ENCODE measurements at regions not wholly inside any gene's neighbourhood (a gene's known extent, or its start where the extent isn't known, plus 50 kb on each side); places are given as distances from the start of the nearest gene placed in this dataset.
A peak's percentile ranks its signal among the peaks of the same experiment; 100 is the strongest.

GRCh38 chr5:126707080-126707479 is 69.9 kb upstream of the LMNB1 start:
- no peak overlapping the region for H3K4ac ChIP-seq (ENCODE audit: low read length)
- no peak overlapping the region for H3K4me2 ChIP-seq (ENCODE audit: insufficient read depth, low read length, poor library complexity, severe bottlenecking)
- H3K27me3 ChIP-seq (ENCODE audit: control insufficient read depth in 3 of 3, insufficient read depth in 3 of 3, low read depth in 1 of 3, low read length in 3 of 3), result no peaks in the 10 kb centered on the region
- H3K9me3 ChIP-seq (replicated peaks in 1 of 2; ENCODE audit: control insufficient read depth in 2 of 2, insufficient read depth in 1 of 2, low read depth in 1 of 2, low read length in 2 of 2), result no peaks in the 10 kb centered on the region
- no peak overlapping the region for H2AFZ ChIP-seq (ENCODE audit: low read length)
- H3K4me1 ChIP-seq (ENCODE audit: control insufficient read depth in 2 of 2, insufficient read depth in 1 of 2, low read depth in 1 of 2, low read length in 2 of 2), result no peaks in the 10 kb centered on the region
- no peak for DNase-seq (ENCODE audit: low spot score)
- H3K36me3 ChIP-seq (replicated peaks in 1 of 2; ENCODE audit: control insufficient read depth in 2 of 2, insufficient read depth in 2 of 2, low read length in 2 of 2), result no peaks in the 10 kb centered on the region
- H3K4me3 ChIP-seq (ENCODE audit: low read length in 2 of 2), result no peak overlapping the region
- no peaks in the 10 kb centered on the region for H3K79me1 ChIP-seq (ENCODE audit: low read depth, low read length)
- H3K18ac ChIP-seq (ENCODE audit: low read length), result no peak overlapping the region
- no peak overlapping the region for H4K91ac ChIP-seq (ENCODE audit: low read depth, low read length, poor library complexity)
- H3K23ac ChIP-seq (ENCODE audit: low read depth, low read length, poor library complexity), result no peak overlapping the region
- H2AK5ac ChIP-seq (ENCODE audit: low read depth, low read length), result no peak overlapping the region
- H2BK12ac ChIP-seq (ENCODE audit: low read length), result no peak overlapping the region
- no peak overlapping the region for H2BK15ac ChIP-seq (ENCODE audit: low read length)
- no peak overlapping the region for H2BK5ac ChIP-seq (ENCODE audit: low read length)
- H4K8ac ChIP-seq (ENCODE audit: low read depth, low read length), result no peak overlapping the region
- no peak overlapping the region for H3K14ac ChIP-seq (ENCODE audit: low read length)
- no peak overlapping the region for H2BK120ac ChIP-seq (ENCODE audit: low read depth, low read length)
- no CpG with 5 or more reads among the region's 1 CpG for WGBS, 2 donors (ENCODE audit: extremely low coverage in 2 of 2, insufficient read length in 2 of 2, insufficient replicate concordance in 1 of 2)
- no peak overlapping the region for H3K9ac ChIP-seq (ENCODE audit: low read depth, low read length, poor library complexity)
- no peak overlapping the region for H3K27ac ChIP-seq (replicated peaks; ENCODE audit: low read length)

- no peaks in the 10 kb centered on the region for H3K9me3 ChIP-seq (replicated peaks in 1 of 2; ENCODE audit: control insufficient read depth in 2 of 2, insufficient read depth in 1 of 2, low read depth in 1 of 2, low read length in 2 of 2)
- no peak overlapping the region for H3K4ac ChIP-seq (ENCODE audit: low read length)
- no peak overlapping the region for H2BK5ac ChIP-seq (ENCODE audit: low read length)
- no peak overlapping the region for H3K9ac ChIP-seq (ENCODE audit: low read depth, low read length, poor library complexity)
- no peak overlapping the region for H4K91ac ChIP-seq (ENCODE audit: low read depth, low read length, poor library complexity)
- no peak overlapping the region for H3K18ac ChIP-seq (ENCODE audit: low read length)
- DNase-seq (ENCODE audit: low spot score), result no peak
- no peak overlapping the region for H2AFZ ChIP-seq (ENCODE audit: low read length)
- H2BK15ac ChIP-seq (ENCODE audit: low read length), result no peak overlapping the region
- H3K4me2 ChIP-seq (ENCODE audit: insufficient read depth, low read length, poor library complexity, severe bottlenecking), result no peak overlapping the region
- H2BK120ac ChIP-seq (ENCODE audit: low read depth, low read length), result no peak overlapping the region
- H3K79me1 ChIP-seq (ENCODE audit: low read depth, low read length), result no peaks in the 10 kb centered on the region
- no peak overlapping the region for H3K14ac ChIP-seq (ENCODE audit: low read length)
- H2AK5ac ChIP-seq (ENCODE audit: low read depth, low read length), result no peak overlapping the region
- peaks cover 0 to 3% (median 0%) of the 10 kb centered on the region in 3 experiments for H3K27me3 ChIP-seq (ENCODE audit: control insufficient read depth in 3 of 3, insufficient read depth in 3 of 3, low read depth in 1 of 3, low read length in 3 of 3)
- H3K36me3 ChIP-seq (replicated peaks in 1 of 2; ENCODE audit: control insufficient read depth in 2 of 2, insufficient read depth in 2 of 2, low read length in 2 of 2), result no peaks in the 10 kb centered on the region
- H2BK12ac ChIP-seq (ENCODE audit: low read length), result no peak overlapping the region
- H3K4me1 ChIP-seq (ENCODE audit: control insufficient read depth in 2 of 2, insufficient read depth in 1 of 2, low read depth in 1 of 2, low read length in 2 of 2), result peaks cover 0 to 6% of the 10 kb centered on the region in 2 donors
- H3K27ac ChIP-seq (replicated peaks; ENCODE audit: low read length), result no peak overlapping the region
- no peak overlapping the region for H3K4me3 ChIP-seq (ENCODE audit: low read length in 2 of 2)
- no peak overlapping the region for H4K8ac ChIP-seq (ENCODE audit: low read depth, low read length)
- H3K23ac ChIP-seq (ENCODE audit: low read depth, low read length, poor library complexity), result no peak overlapping the region
- WGBS, 2 donors (ENCODE audit: extremely low coverage in 2 of 2, insufficient read length in 2 of 2, insufficient replicate concordance in 1 of 2), result no CpG with 5 or more reads among the region's 3 CpGs
Observed at GRCh38 chr5:126715765-126716164, 61.2 kb upstream of the LMNB1 start.

GRCh38 chr5:126716861-126717260 is 60.1 kb upstream of the LMNB1 start:
- Histone ChIP-seq H2BK15ac (ENCODE audit: low read length) (no peak overlapping the region), H3K4me3 (ENCODE audit: low read length in 2 of 2) (no peak overlapping the region), H3K79me1 (ENCODE audit: low read depth, low read length) (no peaks in the 10 kb centered on the region), H3K4me1 (ENCODE audit: control insufficient read depth in 2 of 2, insufficient read depth in 1 of 2, low read depth in 1 of 2, low read length in 2 of 2) (peaks cover 0 to 6% of the 10 kb centered on the region in 2 donors), H3K9ac (ENCODE audit: low read depth, low read length, poor library complexity) (no peak overlapping the region), H2BK120ac (ENCODE audit: low read depth, low read length) (no peak overlapping the region), H3K4me2 (ENCODE audit: insufficient read depth, low read length, poor library complexity, severe bottlenecking) (no peak overlapping the region), H3K4ac (ENCODE audit: low read length) (no peak overlapping the region), H3K14ac (ENCODE audit: low read length) (no peak overlapping the region), H3K9me3 (replicated peaks in 1 of 2; ENCODE audit: control insufficient read depth in 2 of 2, insufficient read depth in 1 of 2, low read depth in 1 of 2, low read length in 2 of 2) (no peaks in the 10 kb centered on the region), H4K8ac (ENCODE audit: low read depth, low read length) (no peak overlapping the region), H2AK5ac (ENCODE audit: low read depth, low read length) (no peak overlapping the region), H4K91ac (ENCODE audit: low read depth, low read length, poor library complexity) (no peak overlapping the region), H3K27ac (replicated peaks; ENCODE audit: low read length) (no peak overlapping the region), H3K23ac (ENCODE audit: low read depth, low read length, poor library complexity) (no peak overlapping the region), H3K36me3 (replicated peaks in 1 of 2; ENCODE audit: control insufficient read depth in 2 of 2, insufficient read depth in 2 of 2, low read length in 2 of 2) (no peaks in the 10 kb centered on the region), H3K18ac (ENCODE audit: low read length) (no peak overlapping the region), H2AFZ (ENCODE audit: low read length) (no peak overlapping the region), H2BK12ac (ENCODE audit: low read length) (no peak overlapping the region), H2BK5ac (ENCODE audit: low read length) (no peak overlapping the region), H3K27me3 (ENCODE audit: control insufficient read depth in 3 of 3, insufficient read depth in 3 of 3, low read depth in 1 of 3, low read length in 3 of 3) (peaks cover 0 to 3% (median 0%) of the 10 kb centered on the region in 3 experiments)
- DNase-seq (ENCODE audit: low spot score), result no peak
- no CpG with 5 or more reads among the region's 10 CpGs for WGBS, 2 donors (ENCODE audit: extremely low coverage in 2 of 2, insufficient read length in 2 of 2, insufficient replicate concordance in 1 of 2)

- H3K23ac ChIP-seq (ENCODE audit: low read depth, low read length, poor library complexity), result no peak overlapping the region
- H2AK5ac ChIP-seq (ENCODE audit: low read depth, low read length), result no peak overlapping the region
- H2BK5ac ChIP-seq (ENCODE audit: low read length), result no peak overlapping the region
- H3K9me3 ChIP-seq (replicated peaks in 1 of 2; ENCODE audit: control insufficient read depth in 2 of 2, insufficient read depth in 1 of 2, low read depth in 1 of 2, low read length in 2 of 2), result no peaks in the 10 kb centered on the region
- WGBS, 2 donors (ENCODE audit: extremely low coverage in 2 of 2, insufficient read length in 2 of 2, insufficient replicate concordance in 1 of 2), result no CpG with 5 or more reads among the region's 10 CpGs
- no peak overlapping the region for H4K8ac ChIP-seq (ENCODE audit: low read depth, low read length)
- H3K4me2 ChIP-seq (ENCODE audit: insufficient read depth, low read length, poor library complexity, severe bottlenecking), result no peak overlapping the region
- H2BK12ac ChIP-seq (ENCODE audit: low read length), result no peak overlapping the region
- no peak overlapping the region for H3K18ac ChIP-seq (ENCODE audit: low read length)
- H2BK15ac ChIP-seq (ENCODE audit: low read length), result no peak overlapping the region
- H3K36me3 ChIP-seq (replicated peaks in 1 of 2; ENCODE audit: control insufficient read depth in 2 of 2, insufficient read depth in 2 of 2, low read length in 2 of 2), result no peaks in the 10 kb centered on the region
- no peak overlapping the region for H3K14ac ChIP-seq (ENCODE audit: low read length)
- H4K91ac ChIP-seq (ENCODE audit: low read depth, low read length, poor library complexity), result no peak overlapping the region
- peaks cover 0 to 3% (median 0%) of the 10 kb centered on the region in 3 experiments for H3K27me3 ChIP-seq (ENCODE audit: control insufficient read depth in 3 of 3, insufficient read depth in 3 of 3, low read depth in 1 of 3, low read length in 3 of 3)
- peaks cover 0 to 6% of the 10 kb centered on the region in 2 donors for H3K4me1 ChIP-seq (ENCODE audit: control insufficient read depth in 2 of 2, insufficient read depth in 1 of 2, low read depth in 1 of 2, low read length in 2 of 2)
- H2BK120ac ChIP-seq (ENCODE audit: low read depth, low read length), result no peak overlapping the region
- H3K4me3 ChIP-seq (ENCODE audit: low read length in 2 of 2), result no peak overlapping the region
- no peaks in the 10 kb centered on the region for H3K79me1 ChIP-seq (ENCODE audit: low read depth, low read length)
- H3K4ac ChIP-seq (ENCODE audit: low read length), result no peak overlapping the region
- no peak overlapping the region for H3K9ac ChIP-seq (ENCODE audit: low read depth, low read length, poor library complexity)
- peak; percentile 23 for DNase-seq (ENCODE audit: low spot score)
- H2AFZ ChIP-seq (ENCODE audit: low read length), result peak overlapping the region; percentile 76
- H3K27ac ChIP-seq (replicated peaks; ENCODE audit: low read length), result no peak overlapping the region
Observed at GRCh38 chr5:126718236-126718868, 58.6 kb upstream of the LMNB1 start.

Measured in neuronal stem cell (in vitro differentiated cells).